ENCODE measurements at regions not wholly inside any gene's neighbourhood (a gene's known extent, or its start where the extent isn't known, plus 50 kb on each side); places are given as distances from the start of the nearest gene placed in this dataset.

GRCh38 chr10:29924436-29924835 lies 134.9 kb downstream of the JCAD start:
- DNase-seq: no peak

GRCh38 chr10:29923416-29923965 lies 135.9 kb downstream of the JCAD start:
- no peak for DNase-seq

- no peak for DNase-seq
Measured at GRCh38 chr10:29922892-29923291, 136.5 kb downstream of the JCAD start.

- DNase-seq: no peak
Measured at GRCh38 chr10:29922226-29922625, 137.2 kb downstream of the JCAD start.

- no peak for DNase-seq
Measured at GRCh38 chr10:29921071-29921446, 138.3 kb downstream of the JCAD start.

- DNase-seq: no peak
Measured at GRCh38 chr10:29920408-29921070, 138.8 kb downstream of the JCAD start.

- no peak for DNase-seq
Measured at GRCh38 chr10:29918623-29919400, 140.6 kb downstream of the JCAD start.

GRCh38 chr10:29917311-29917710 lies 142.1 kb downstream of the JCAD start:
- DNase-seq: no peak

- no peak for DNase-seq
Measured at GRCh38 chr10:29916669-29917068, 142.7 kb downstream of the JCAD start.

GRCh38 chr10:29914986-29915785 lies 144.2 kb downstream of the JCAD start:
- DNase-seq: no peak

- DNase-seq: peak in 1 of 5 experiments; percentile 52
Measured at GRCh38 chr10:29908962-29909361, 150.4 kb downstream of the JCAD start.

- DNase-seq: no peak
Measured at GRCh38 chr10:29900865-29901264, 158.5 kb downstream of the JCAD start.

GRCh38 chr10:29897999-29898716 lies 161.2 kb downstream of the JCAD start:
- no peak for DNase-seq

GRCh38 chr10:29897430-29897829 lies 162.0 kb downstream of the JCAD start:
- DNase-seq: no peak

GRCh38 chr10:29896053-29896452 lies 163.3 kb downstream of the JCAD start:
- no peak for DNase-seq

- DNase-seq: no peak
Measured at GRCh38 chr10:29895456-29895855, 163.9 kb downstream of the JCAD start.

- DNase-seq: no peak
Measured at GRCh38 chr10:29888321-29888720, 171.1 kb downstream of the JCAD start.

- no peak for DNase-seq
Measured at GRCh38 chr10:29886299-29886698, 173.1 kb downstream of the JCAD start.

GRCh38 chr10:29883231-29883630 lies 176.2 kb downstream of the JCAD start:
- DNase-seq: no peak

- DNase-seq: no peak
Measured at GRCh38 chr10:29882766-29883165, 176.6 kb downstream of the JCAD start.

GRCh38 chr10:29881811-29882210 lies 177.6 kb downstream of the JCAD start:
- no peak for DNase-seq

GRCh38 chr10:29881336-29881771 lies 178.0 kb downstream of the JCAD start:
- DNase-seq: no peak

- DNase-seq: no peak
Measured at GRCh38 chr10:29880856-29881255, 178.5 kb downstream of the JCAD start.

All from T-helper 2 cell (primary cell).